GM12878 (cell line): ENCODE measurements at regions not wholly inside any gene's neighbourhood (a gene's known extent, or its start where the extent isn't known, plus 50 kb on each side); places are given as distances from the start of the nearest gene placed in this dataset.

ENCODE experiments used
- ATAC-seq: fragments of 200-7000 bp; cut with Tn5 transposase; 3 replicates; pipeline ENCODE4 v1.9.1; 2020; ENCODE audit warnings: mild to moderate bottlenecking, moderate library complexity
- BruUV-seq: library from RNA; stranded (reverse); fragments of 400-500 nt; replicated peaks from 2 replicates; lab custom pipeline; 2021; lab: Mats Ljungman, UMichigan
- CTCF ChIA-PET: fragments of 300-600 bp; sonication (Branson Sonifier 250); formaldehyde crosslinking; extraction: SDS; loops from one replicate; lab custom pipeline; 2021; ENCODE audit warnings: inconsistent platforms; lab: Yijun Ruan, JAX
- POLR2A ChIA-PET: fragments of 350-600 bp; formaldehyde crosslinking; extraction: SDS; loops from one replicate; lab custom pipeline; 2021; ENCODE audit warnings: inconsistent platforms; lab: Charles Lee
- RAD21 ChIA-PET: fragments of 300-600 bp; sonication (Branson Sonifier 250); formaldehyde crosslinking; loops from one replicate; lab custom pipeline; 2023; ENCODE audit warnings: antibody characterized with exemption; ENCODE audit not compliant: unreplicated experiment; lab: Charles Lee
- SMC1A ChIA-PET: fragments of 300-600 bp; sonication (Branson Sonifier 250); formaldehyde crosslinking; loops from one replicate; lab custom pipeline; 2023; ENCODE audit not compliant: unreplicated experiment, uncharacterized antibody; lab: Charles Lee
- DNase-seq: peaks from one replicate; pipeline ENCODE4 v3.0.0-alpha.2; 2011; ENCODE audit warnings: low read depth, low spot score
- FAIRE-seq: peaks from 3 replicates; lab custom pipeline; 2011; peaks lifted over from hg19 to GRCh38; lab: Jason Lieb, UNC
- H2AFZ ChIP-seq: 2 replicates; pipeline ENCODE4 v1.6.0; 2011; ENCODE audit warnings: low read depth, low read length, control low read depth; ENCODE audit not compliant: control insufficient read depth
- H3K27ac ChIP-seq: 2 replicates; pipeline ENCODE4 v1.5.1; 2011; ENCODE audit warnings: control low read depth; ENCODE audit not compliant: control insufficient read depth, insufficient read depth
- H3K27me3 ChIP-seq, 2 experiments: replicated peaks in 1 of 2; 2 replicates each; pipeline versions ENCODE4 v1.6.0 to v1.6.1; 2011; ENCODE audit warnings: low read length in 1 of 2; ENCODE audit not compliant: control insufficient read depth in 2 of 2, insufficient read depth in 2 of 2
- H3K36me3 ChIP-seq, 2 experiments: 2 replicates each; pipeline ENCODE4 v1.5.1; 2011; ENCODE audit warnings: low read length in 1 of 2; ENCODE audit not compliant: control insufficient read depth in 2 of 2, insufficient read depth in 2 of 2
- H3K4me1 ChIP-seq: 2 replicates; pipeline ENCODE4 v1.6.1; 2011; ENCODE audit warnings: mild to moderate bottlenecking, low read length, moderate library complexity, mixed read lengths; ENCODE audit not compliant: control insufficient read depth, insufficient read depth
- H3K4me2 ChIP-seq: 2 replicates; pipeline ENCODE4 v1.6.0; 2011; ENCODE audit warnings: control low read depth; ENCODE audit not compliant: control insufficient read depth, insufficient read depth
- H3K4me3 ChIP-seq: fragments of 200-600 bp; sonication (generic); 2 replicates; pipeline ENCODE4 v1.5.1; 2016
- H3K79me2 ChIP-seq: 2 replicates; pipeline ENCODE4 v1.6.0; 2011; ENCODE audit warnings: low read length; ENCODE audit not compliant: control insufficient read depth, insufficient read depth
- H3K9ac ChIP-seq: 2 replicates; pipeline ENCODE4 v1.8.0; 2011; ENCODE audit warnings: low read length, control low read depth, mixed read lengths; ENCODE audit not compliant: control insufficient read depth, insufficient read depth
- H3K9me3 ChIP-seq: replicated peaks from 3 replicates; pipeline ENCODE4 v1.5.1; 2011; ENCODE audit warnings: mild to moderate bottlenecking, low read length; ENCODE audit not compliant: control insufficient read depth, insufficient read depth
- H4K20me1 ChIP-seq: 2 replicates; pipeline ENCODE4 v1.6.0; 2011; ENCODE audit not compliant: control insufficient read depth, insufficient read depth
- FOXK2 ChIP-seq: fragments of 450-650 bp; IDR thresholded peaks from 2 replicates; pipeline ENCODE4 v1.6.1; 2017; ENCODE audit warnings: mild to moderate bottlenecking, moderate library complexity
- GATAD2B ChIP-seq: fragments of 450-650 bp; conservative IDR thresholded peaks from 2 replicates; pipeline ENCODE4 v1.6.1; 2017; ENCODE audit warnings: low read depth, mild to moderate bottlenecking, moderate library complexity
- HDAC6 ChIP-seq: fragments of 200-600 bp; sonication (generic); IDR thresholded peaks from one replicate; pipeline ENCODE4 v1.8.0; 2017; ENCODE audit warnings: antibody characterized with exemption; ENCODE audit not compliant: unreplicated experiment
- IRF5 ChIP-seq: fragments of 450-650 bp; IDR thresholded peaks from 2 replicates; pipeline ENCODE4 v1.6.1; 2017; ENCODE audit warnings: borderline replicate concordance
- KAT2A ChIP-seq: conservative IDR thresholded peaks from 2 replicates; pipeline ENCODE4 v1.6.1; 2011; ENCODE audit warnings: low read depth, low read length; ENCODE audit not compliant: control insufficient read depth
- KDM1A ChIP-seq: fragments of 200-600 bp; sonication (generic); IDR thresholded peaks from 2 replicates; pipeline ENCODE4 v1.6.1; 2016; ENCODE audit warnings: borderline replicate concordance
- NFYB ChIP-seq: IDR thresholded peaks from 2 replicates; pipeline ENCODE4 v1.6.1; 2011; ENCODE audit warnings: low read depth, mild to moderate bottlenecking, low read length, improper control_type of control experiment, moderate library complexity; ENCODE audit not compliant: insufficient read depth
- NR2F1 ChIP-seq: fragments of 450-650 bp; conservative IDR thresholded peaks from 2 replicates; pipeline ENCODE4 v1.6.1; 2017; ENCODE audit warnings: mild to moderate bottlenecking
- SIN3A ChIP-seq: IDR thresholded peaks from 2 replicates; pipeline ENCODE4 v1.6.1; 2012; ENCODE audit warnings: low read depth, low read length, improper control_type of control experiment
- SUPT20H ChIP-seq: IDR thresholded peaks from 2 replicates; pipeline ENCODE4 v1.6.1; 2011; ENCODE audit warnings: low read depth, mild to moderate bottlenecking, low read length, moderate library complexity, borderline replicate concordance; ENCODE audit not compliant: control insufficient read depth
- TARDBP ChIP-seq: IDR thresholded peaks from 2 replicates; pipeline ENCODE4 v1.6.1; 2016; ENCODE audit warnings: borderline replicate concordance
- ZBTB4 ChIP-seq: fragments of 450-650 bp; formaldehyde crosslinking; IDR thresholded peaks from 2 replicates; pipeline ENCODE4 v1.4.0; 2022; ENCODE audit warnings: mild to moderate bottlenecking, moderate library complexity
- ZNF384 ChIP-seq: IDR thresholded peaks from 2 replicates; pipeline ENCODE4 v1.6.1; 2012; ENCODE audit warnings: low read depth, mild to moderate bottlenecking, low read length, improper control_type of control experiment, borderline replicate concordance
- ZSCAN29 ChIP-seq: fragments of 450-650 bp; IDR thresholded peaks from 2 replicates; pipeline ENCODE4 v1.6.1; 2017; ENCODE audit warnings: mild to moderate bottlenecking, moderate library complexity
- WGBS: methylation state at CpG from one replicate; pipeline ENCODE4 v1.1.6; 2016; ENCODE audit warnings: low lambda C conversion rate; ENCODE audit not compliant: insufficient replicate concordance, insufficient coverage; ENCODE audit errors: missing lambda C conversion rate; 5-methylcytosine and 5-hydroxymethylcytosine counted together
- in situ Hi-C: fragments of 300-500 bp; cut with MboI; formaldehyde crosslinking; loops from 9 replicates; pipeline ENCODE4 v1.14.3; 2018; ENCODE audit warnings: mixed read lengths
- intact Hi-C: fragments of 100-400 bp; cut with micrococcal nuclease; formaldehyde crosslinking; loops from one replicate; pipeline ENCODE4 v1.14.2; 2022; ENCODE audit not compliant: unreplicated experiment
- TF ChIP-seq, protein P1 (sequence below): IDR thresholded peaks from 2 replicates; pipeline ENCODE4 v1.6.1; 2012; ENCODE audit warnings: improper control_type of control experiment, low read depth, low read length; ENCODE audit not compliant: insufficient replicate concordance

- ChIA-PET CTCF (no interaction called here), RAD21 (no interaction called here), SMC1A (no interaction called here), POLR2A (no interaction called here)
- Histone ChIP-seq H2AFZ (no peak overlapping the region), H4K20me1 (no peaks in the 10 kb centered on the region), H3K27ac (no peak overlapping the region), H3K9ac (no peak overlapping the region), H3K36me3 (no peaks in the 10 kb centered on the region), H3K4me2 (no peak overlapping the region), H3K9me3 (no peaks in the 10 kb centered on the region), H3K27me3 (no peaks in the 10 kb centered on the region), H3K79me2 (no peaks in the 10 kb centered on the region), H3K4me1 (no peaks in the 10 kb centered on the region), H3K4me3 (no peak overlapping the region)
- intact Hi-C loops (no loop called here), in situ Hi-C loops (no loop called here)
- FAIRE-seq: no peak
- TF ChIP-seq GATAD2B (no peak), ZNF384 (no peak), HDAC6 (no peak), KAT2A (no peak), ZSCAN29 (no peak), ZBTB4 (CRISPR knock-in tag) (no peak), SIN3A (no peak), TARDBP (no peak), SUPT20H (no peak), KDM1A (no peak), NR2F1 (no peak), FOXK2 (no peak), IRF5 (no peak), NFYB (no peak)
- TF ChIP-seq, protein P1, sequence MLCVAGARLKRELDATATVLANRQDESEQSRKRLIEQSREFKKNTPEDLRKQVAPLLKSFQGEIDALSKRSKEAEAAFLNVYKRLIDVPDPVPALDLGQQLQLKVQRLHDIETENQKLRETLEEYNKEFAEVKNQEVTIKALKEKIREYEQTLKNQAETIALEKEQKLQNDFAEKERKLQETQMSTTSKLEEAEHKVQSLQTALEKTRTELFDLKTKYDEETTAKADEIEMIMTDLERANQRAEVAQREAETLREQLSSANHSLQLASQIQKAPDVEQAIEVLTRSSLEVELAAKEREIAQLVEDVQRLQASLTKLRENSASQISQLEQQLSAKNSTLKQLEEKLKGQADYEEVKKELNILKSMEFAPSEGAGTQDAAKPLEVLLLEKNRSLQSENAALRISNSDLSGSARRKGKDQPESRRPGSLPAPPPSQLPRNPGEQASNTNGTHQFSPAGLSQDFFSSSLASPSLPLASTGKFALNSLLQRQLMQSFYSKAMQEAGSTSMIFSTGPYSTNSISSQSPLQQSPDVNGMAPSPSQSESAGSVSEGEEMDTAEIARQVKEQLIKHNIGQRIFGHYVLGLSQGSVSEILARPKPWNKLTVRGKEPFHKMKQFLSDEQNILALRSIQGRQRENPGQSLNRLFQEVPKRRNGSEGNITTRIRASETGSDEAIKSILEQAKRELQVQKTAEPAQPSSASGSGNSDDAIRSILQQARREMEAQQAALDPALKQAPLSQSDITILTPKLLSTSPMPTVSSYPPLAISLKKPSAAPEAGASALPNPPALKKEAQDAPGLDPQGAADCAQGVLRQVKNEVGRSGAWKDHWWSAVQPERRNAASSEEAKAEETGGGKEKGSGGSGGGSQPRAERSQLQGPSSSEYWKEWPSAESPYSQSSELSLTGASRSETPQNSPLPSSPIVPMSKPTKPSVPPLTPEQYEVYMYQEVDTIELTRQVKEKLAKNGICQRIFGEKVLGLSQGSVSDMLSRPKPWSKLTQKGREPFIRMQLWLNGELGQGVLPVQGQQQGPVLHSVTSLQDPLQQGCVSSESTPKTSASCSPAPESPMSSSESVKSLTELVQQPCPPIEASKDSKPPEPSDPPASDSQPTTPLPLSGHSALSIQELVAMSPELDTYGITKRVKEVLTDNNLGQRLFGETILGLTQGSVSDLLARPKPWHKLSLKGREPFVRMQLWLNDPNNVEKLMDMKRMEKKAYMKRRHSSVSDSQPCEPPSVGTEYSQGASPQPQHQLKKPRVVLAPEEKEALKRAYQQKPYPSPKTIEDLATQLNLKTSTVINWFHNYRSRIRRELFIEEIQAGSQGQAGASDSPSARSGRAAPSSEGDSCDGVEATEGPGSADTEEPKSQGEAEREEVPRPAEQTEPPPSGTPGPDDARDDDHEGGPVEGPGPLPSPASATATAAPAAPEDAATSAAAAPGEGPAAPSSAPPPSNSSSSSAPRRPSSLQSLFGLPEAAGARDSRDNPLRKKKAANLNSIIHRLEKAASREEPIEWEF: no peak
- no peak for DNase-seq
- 26% methylated on average over 2 of the region's 2 CpGs for WGBS
- BruUV-seq: no TSS peak
- no peak for ATAC-seq
Measured at GRCh38 chr11:70853770-70854108, 398.6 kb downstream of the SHANK2 start.
